EL (cell line): ENCODE measurements at regions not wholly inside any gene's neighbourhood (a gene's known extent, or its start where the extent isn't known, plus 50 kb on each side); places are given as distances from the start of the nearest gene placed in this dataset.

ENCODE experiments used
- DNase-seq: peaks from one replicate; pipeline ENCODE4 v3.0.0-alpha.2; 2016

GRCh38 chr5:12854386-12854785 is 950.1 kb upstream of the CTNND2 start:
- DNase-seq, result no peak

GRCh38 chr5:12851761-12852160 is 947.5 kb upstream of the CTNND2 start:
- DNase-seq, result no peak

GRCh38 chr5:12848709-12849108 is 944.5 kb upstream of the CTNND2 start:
- DNase-seq, result no peak

GRCh38 chr5:12845549-12846159 is 941.4 kb upstream of the CTNND2 start:
- no peak for DNase-seq

- DNase-seq, result no peak
Measured at GRCh38 chr5:12840972-12841371, 936.7 kb upstream of the CTNND2 start.

GRCh38 chr5:12837592-12837991 is 933.3 kb upstream of the CTNND2 start:
- DNase-seq, result no peak

- no peak for DNase-seq
Measured at GRCh38 chr5:12825163-12825562, 920.9 kb upstream of the CTNND2 start.

GRCh38 chr5:12805165-12805698 is 901.0 kb upstream of the CTNND2 start:
- no peak for DNase-seq

- no peak for DNase-seq
Measured at GRCh38 chr5:12799165-12799564, 894.9 kb upstream of the CTNND2 start.

GRCh38 chr5:12795333-12795663 is 891.1 kb upstream of the CTNND2 start:
- no peak for DNase-seq

- DNase-seq, result no peak
Measured at GRCh38 chr5:12794476-12795332, 890.5 kb upstream of the CTNND2 start.

GRCh38 chr5:12793373-12793772 is 889.1 kb upstream of the CTNND2 start:
- no peak for DNase-seq

GRCh38 chr5:12780536-12780935 is 876.3 kb upstream of the CTNND2 start:
- DNase-seq, result no peak

- DNase-seq, result no peak
Measured at GRCh38 chr5:12777342-12777741, 873.1 kb upstream of the CTNND2 start.

- no peak for DNase-seq
Measured at GRCh38 chr5:12772276-12772675, 868.0 kb upstream of the CTNND2 start.

- no peak for DNase-seq
Measured at GRCh38 chr5:12759377-12759776, 855.1 kb upstream of the CTNND2 start.

- DNase-seq, result no peak
Measured at GRCh38 chr5:12757035-12757434, 852.8 kb upstream of the CTNND2 start.

GRCh38 chr5:12745537-12745936 is 841.3 kb upstream of the CTNND2 start:
- no peak for DNase-seq

- no peak for DNase-seq
Measured at GRCh38 chr5:12743582-12743981, 839.3 kb upstream of the CTNND2 start.

GRCh38 chr5:12730354-12730753 is 826.1 kb upstream of the CTNND2 start:
- DNase-seq, result no peak

GRCh38 chr5:12716664-12717063 is 812.4 kb upstream of the CTNND2 start:
- no peak for DNase-seq

- no peak for DNase-seq
Measured at GRCh38 chr5:12707560-12707959, 803.3 kb upstream of the CTNND2 start.

- no peak for DNase-seq
Measured at GRCh38 chr5:12704955-12705354, 800.7 kb upstream of the CTNND2 start.

GRCh38 chr5:12703254-12703653 is 799.0 kb upstream of the CTNND2 start:
- DNase-seq, result no peak

GRCh38 chr5:12695651-12696050 is 791.4 kb upstream of the CTNND2 start:
- no peak for DNase-seq
